ENCODE measurements at regions not wholly inside any gene's neighbourhood (a gene's known extent, or its start where the extent isn't known, plus 50 kb on each side); places are given as distances from the start of the nearest gene placed in this dataset.

DNA sequence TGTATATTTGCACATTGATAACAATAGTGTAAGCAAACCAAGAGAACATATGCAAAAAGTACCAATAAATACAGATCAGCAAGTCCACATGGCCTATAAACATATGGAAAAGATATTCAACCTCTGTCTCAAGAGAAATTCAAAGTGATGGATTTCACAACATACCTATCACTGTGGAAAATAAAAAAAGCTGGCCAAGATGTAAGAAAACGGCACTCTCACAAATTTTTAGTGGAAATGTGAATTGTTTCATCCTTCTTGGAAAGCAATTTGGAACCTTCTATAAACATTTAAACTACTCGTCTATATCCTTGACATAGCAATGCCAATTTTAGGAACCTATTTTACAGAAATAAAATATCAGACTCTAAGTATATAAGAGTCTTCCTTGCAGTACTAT lies 559.8 kb downstream of the QKI start:
- no peaks in the 10 kb centered on the region for H3K9me3 ChIP-seq (ENCODE audit: control insufficient read depth, low read depth, low read length)
- FAIRE-seq (no peak), DNase-seq (ENCODE audit: low read depth, low spot score) (no peak)
- H3K4me3 ChIP-seq (ENCODE audit: control insufficient read depth in 2 of 3, extremely low read depth in 1 of 3, insufficient read depth in 2 of 3, low read depth in 1 of 3, low read length in 3 of 3), result no peak overlapping the region
- TF ChIP-seq EZH2 (IDR thresholded peaks at IDR 0.05; ENCODE audit: low read length) (no peak), CTCF (optimal IDR thresholded peaks at IDR 0.05 in 1 of 3, IDR thresholded peaks at IDR 0.05 in 1 of 3, conservative IDR thresholded peaks at IDR 0.05 in 1 of 3; ENCODE audit: extremely low read depth in 1 of 3, insufficient read depth in 2 of 3, low read length in 3 of 3) (no peak)
- H3K4me1 ChIP-seq (ENCODE audit: control insufficient read depth, extremely low read depth, insufficient read depth, low read length), result no peaks in the 10 kb centered on the region
- no peaks in the 10 kb centered on the region for H3K79me2 ChIP-seq (ENCODE audit: control insufficient read depth, insufficient read depth, low read length)
- dilution Hi-C loops (cut with MboI; ENCODE audit: extremely low pct_ligation_motif_present, low sequenced_read_pairs), result no loop called here
- H3K27ac ChIP-seq (ENCODE audit: control insufficient read depth, insufficient read depth, low read length), result no peak overlapping the region
- no peaks in the 10 kb centered on the region for H4K20me1 ChIP-seq (ENCODE audit: control insufficient read depth, extremely low read depth, insufficient read depth, low read length)
- H3K27me3 ChIP-seq (ENCODE audit: control insufficient read depth, extremely low read depth, insufficient read depth, low read length), result no peaks in the 10 kb centered on the region
- no peaks in the 10 kb centered on the region for H3K9me1 ChIP-seq (ENCODE audit: control insufficient read depth, extremely low read depth, insufficient read depth, low read length)
- H3K4me2 ChIP-seq (ENCODE audit: control insufficient read depth, extremely low read depth, insufficient read depth, low read depth, low read length), result no peak overlapping the region
- no peak overlapping the region for H2AFZ ChIP-seq (ENCODE audit: control insufficient read depth, low read length)
- no peaks in the 10 kb centered on the region for H3K36me3 ChIP-seq (ENCODE audit: control insufficient read depth in 2 of 2, extremely low read depth in 1 of 2, insufficient read depth in 2 of 2, low read length in 2 of 2)
- H3K9ac ChIP-seq (ENCODE audit: control insufficient read depth, extremely low read depth, insufficient read depth, low read length), result no peak overlapping the region

DNA sequence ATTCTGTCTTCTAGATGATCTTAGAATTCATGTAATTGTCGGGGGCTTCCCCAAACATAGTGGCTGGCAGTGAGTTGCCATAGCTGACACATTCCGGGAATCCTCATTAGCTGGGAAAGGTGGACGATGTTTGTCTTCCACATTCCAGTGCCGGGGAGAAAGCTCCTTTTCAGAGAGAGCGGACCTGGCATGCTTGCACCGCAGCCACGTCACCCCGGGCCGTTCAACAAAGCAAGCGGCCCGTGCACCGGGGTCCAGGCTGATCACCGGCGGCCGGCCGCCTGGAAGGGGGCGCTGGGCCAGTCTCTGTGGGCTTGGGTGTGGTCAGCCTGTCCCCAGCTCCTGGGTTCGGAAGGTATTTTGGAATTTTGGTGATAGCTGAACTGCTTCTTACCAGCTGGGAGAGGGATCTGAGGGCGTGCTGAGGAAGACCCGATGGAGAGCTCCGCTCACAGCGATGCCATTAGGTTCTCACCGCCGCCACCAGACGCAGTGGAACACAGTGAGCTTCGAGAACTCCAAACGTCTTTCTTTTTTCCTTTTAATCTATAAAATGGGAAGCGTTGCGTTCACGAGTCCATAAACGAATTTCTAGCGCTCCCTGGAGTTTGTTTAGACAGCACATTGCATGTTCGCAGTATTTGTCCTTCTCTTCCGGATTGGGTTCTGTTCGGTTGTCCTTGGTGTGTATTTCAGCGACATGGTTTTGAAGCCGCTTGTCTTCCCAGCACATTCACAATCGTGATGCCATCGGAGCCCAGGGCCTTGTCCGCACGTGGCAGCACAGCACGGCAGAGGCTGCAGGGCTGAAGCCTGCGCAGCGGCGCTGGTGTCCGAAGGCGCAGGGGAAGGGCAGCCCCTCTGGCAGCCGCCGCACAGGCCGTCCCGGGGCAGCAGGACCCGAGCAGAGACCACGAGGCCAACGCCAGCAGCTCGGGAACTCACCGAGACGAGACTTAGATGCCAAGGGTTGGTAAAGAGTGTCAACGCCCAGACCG lies 557.6 kb downstream of the QKI start:
- Histone ChIP-seq H3K4me3 (ENCODE audit: control insufficient read depth in 2 of 3, extremely low read depth in 1 of 3, insufficient read depth in 2 of 3, low read depth in 1 of 3, low read length in 3 of 3) (no peak overlapping the region), H3K9me1 (ENCODE audit: control insufficient read depth, extremely low read depth, insufficient read depth, low read length) (no peaks in the 10 kb centered on the region), H3K4me1 (ENCODE audit: control insufficient read depth, extremely low read depth, insufficient read depth, low read length) (no peaks in the 10 kb centered on the region), H2AFZ (ENCODE audit: control insufficient read depth, low read length) (no peak overlapping the region), H3K36me3 (ENCODE audit: control insufficient read depth in 2 of 2, extremely low read depth in 1 of 2, insufficient read depth in 2 of 2, low read length in 2 of 2) (no peaks in the 10 kb centered on the region), H3K27me3 (ENCODE audit: control insufficient read depth, extremely low read depth, insufficient read depth, low read length) (no peaks in the 10 kb centered on the region), H3K9me3 (ENCODE audit: control insufficient read depth, low read depth, low read length) (no peaks in the 10 kb centered on the region), H3K27ac (ENCODE audit: control insufficient read depth, insufficient read depth, low read length) (no peak overlapping the region), H3K79me2 (ENCODE audit: control insufficient read depth, insufficient read depth, low read length) (no peaks in the 10 kb centered on the region), H3K9ac (ENCODE audit: control insufficient read depth, extremely low read depth, insufficient read depth, low read length) (no peak overlapping the region), H3K4me2 (ENCODE audit: control insufficient read depth, extremely low read depth, insufficient read depth, low read depth, low read length) (no peak overlapping the region), H4K20me1 (ENCODE audit: control insufficient read depth, extremely low read depth, insufficient read depth, low read length) (no peaks in the 10 kb centered on the region)
- dilution Hi-C loops (cut with MboI; ENCODE audit: extremely low pct_ligation_motif_present, low sequenced_read_pairs), result no loop called here
- no peak for FAIRE-seq
- no peak for DNase-seq (ENCODE audit: low read depth, low spot score)
- TF ChIP-seq CTCF (optimal IDR thresholded peaks at IDR 0.05 in 1 of 3, IDR thresholded peaks at IDR 0.05 in 1 of 3, conservative IDR thresholded peaks at IDR 0.05 in 1 of 3; ENCODE audit: extremely low read depth in 1 of 3, insufficient read depth in 2 of 3, low read length in 3 of 3) (no peak), EZH2 (IDR thresholded peaks at IDR 0.05; ENCODE audit: low read length) (no peak)

All from keratinocyte (primary cell).